ENCODE measurements at regions not wholly inside any gene's neighbourhood (a gene's known extent, or its start where the extent isn't known, plus 50 kb on each side); places are given as distances from the start of the nearest gene placed in this dataset.

GRCh38 chr16:66204756-66205155 is 161.7 kb upstream of the CDH5 start:
- TF ChIP-seq SPI1 (IDR thresholded peaks at IDR 0.05; ENCODE audit: low read depth, low read length) (no peak), POLR2A (IDR thresholded peaks at IDR 0.05; ENCODE audit: low read depth, low read length) (no peak)
